ENCODE measurements at regions not wholly inside any gene's neighbourhood (a gene's known extent, or its start where the extent isn't known, plus 50 kb on each side); places are given as distances from the start of the nearest gene placed in this dataset.
"Not testable (repeated sequence)": the region's sequence is repeated elsewhere in the genome, so short reads cannot be mapped to it uniquely, and the experiment has no call there.

- not testable (repeated sequence) for TF ChIP-seq POLR2A, EP300, CTCF, POLR2AphosphoS5 (IDR thresholded peaks at IDR 0.05)
Measured at GRCh38 chr13:18837986-18838629, 343.5 kb downstream of the TUBA3C start.
